GM18519 (cell line): ENCODE measurements at regions not wholly inside any gene's neighbourhood (a gene's known extent, or its start where the extent isn't known, plus 50 kb on each side); places are given as distances from the start of the nearest gene placed in this dataset.
"Not testable (repeated sequence)": the region's sequence is repeated elsewhere in the genome, so short reads cannot be mapped to it uniquely, and the experiment has no call there.

Source experiments
- ATAC-seq: cut with Tn5 transposase; IDR thresholded peaks from one replicate; pipeline ENCODE4 v1.9.1; 2021; ENCODE audit warnings: mild to moderate bottlenecking, moderate library complexity; ENCODE audit not compliant: unreplicated experiment, low FRiP score

DNA sequence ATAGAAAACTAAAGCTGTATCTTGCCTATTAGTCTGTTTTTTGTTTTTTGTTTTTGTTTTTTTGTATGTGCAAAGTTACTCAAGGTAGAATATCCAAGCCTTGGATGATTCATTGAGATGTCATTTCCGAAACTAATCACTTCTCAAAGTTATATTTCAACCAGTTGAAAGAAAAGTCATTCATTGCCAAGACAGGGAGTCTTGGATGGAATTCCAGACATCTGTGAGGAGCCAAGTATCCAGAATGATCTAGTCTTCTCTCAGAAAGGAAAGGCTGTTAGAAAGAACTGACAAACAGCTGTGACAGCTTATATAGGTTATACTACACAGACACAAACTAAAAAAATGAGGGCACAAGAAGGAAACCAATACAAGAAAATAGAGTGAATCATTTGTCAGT is 141.1 kb upstream of the NDST3 start:
- no peak for ATAC-seq

GRCh38 chr4:117898496-117898895 is 135.8 kb upstream of the NDST3 start:
- ATAC-seq: no peak

- no peak for ATAC-seq
Observed at GRCh38 chr4:117900832-117901231, 133.5 kb upstream of the NDST3 start.

GRCh38 chr4:117907646-117908045 is 126.6 kb upstream of the NDST3 start:
- no peak for ATAC-seq

GRCh38 chr4:117908306-117909207 is 125.7 kb upstream of the NDST3 start:
- ATAC-seq: no peak

DNA sequence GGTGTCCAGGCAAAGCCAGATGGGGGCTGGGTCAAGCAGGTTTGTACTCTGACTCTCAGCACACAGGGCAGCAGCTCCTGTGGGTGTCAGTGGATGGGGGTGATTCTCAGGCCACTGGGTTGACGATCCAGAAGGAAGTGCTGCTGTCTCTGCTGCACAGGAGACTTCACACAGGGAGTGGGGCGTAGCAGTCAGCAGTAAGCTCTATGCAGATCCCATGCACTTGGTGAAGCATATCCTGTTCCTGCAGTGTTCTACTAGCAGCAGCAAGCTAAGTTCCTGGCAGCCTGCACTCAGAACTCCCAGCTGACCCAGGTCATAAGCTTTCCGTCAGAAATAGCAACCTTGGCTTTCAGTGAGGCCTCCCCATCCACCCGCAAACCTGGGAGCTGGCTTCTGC is 117.6 kb upstream of the NDST3 start:
- no peak for ATAC-seq

DNA sequence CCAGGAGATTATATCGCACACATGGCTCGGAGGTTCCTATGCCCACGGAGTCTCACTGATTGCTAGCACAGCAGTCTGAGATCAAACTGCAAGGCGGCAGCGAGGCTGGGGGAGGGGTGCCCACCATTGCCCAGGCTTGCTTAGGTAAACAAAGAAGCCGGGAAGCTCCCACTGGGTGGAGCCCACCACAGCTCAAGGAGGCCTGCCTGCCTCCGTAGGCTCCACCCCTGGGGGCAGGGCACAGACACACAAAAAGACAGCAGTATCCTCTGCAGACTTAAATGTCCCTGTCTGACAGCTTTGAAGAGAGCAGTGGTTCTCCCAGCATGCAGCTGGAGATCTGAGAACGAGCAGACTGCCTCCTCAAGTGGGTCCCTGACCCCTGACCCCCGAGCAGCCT is 112.0 kb upstream of the NDST3 start:
- ATAC-seq: not testable (repeated sequence)

- not testable (repeated sequence) for ATAC-seq
Observed at GRCh38 chr4:117927823-117928222, 106.5 kb upstream of the NDST3 start.

DNA sequence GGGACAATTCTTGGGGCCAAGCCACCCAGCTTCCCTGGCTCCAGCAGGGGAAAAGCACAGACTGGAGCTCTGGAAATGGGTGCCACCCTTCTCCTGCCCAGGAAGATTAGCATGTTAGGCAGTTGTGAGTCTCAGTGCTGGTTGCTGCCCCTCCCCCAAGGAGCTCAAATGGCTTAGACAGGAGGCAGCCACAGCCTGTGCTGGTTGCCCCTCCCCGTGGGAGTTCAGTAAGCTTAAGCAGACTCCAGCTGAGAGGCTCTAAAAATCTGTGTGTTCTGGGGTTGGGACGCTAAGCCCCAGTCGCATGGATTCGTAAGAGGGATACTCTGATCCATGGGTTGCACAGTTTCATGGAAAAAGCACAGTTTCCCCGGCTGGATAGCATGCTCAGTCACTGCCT is 92.7 kb upstream of the NDST3 start:
- ATAC-seq: no peak

DNA sequence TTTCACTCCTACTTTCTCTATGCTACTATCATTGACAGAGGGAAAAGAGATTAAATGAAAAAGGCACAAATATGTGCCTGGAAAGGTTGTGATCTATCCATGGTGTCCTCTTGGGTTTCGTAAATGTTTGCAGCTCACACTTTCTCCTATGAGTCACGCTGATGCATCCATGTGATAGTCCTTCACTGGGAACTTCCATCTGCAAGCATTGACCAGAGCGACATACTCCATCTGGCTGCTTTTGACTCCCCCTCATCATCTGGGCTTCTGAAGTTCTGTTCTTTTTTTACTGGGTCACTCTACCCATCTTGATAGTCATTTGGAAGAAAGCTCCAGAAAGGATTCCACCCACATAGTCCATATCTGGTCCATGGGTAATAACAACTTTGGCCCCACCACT is 84.7 kb upstream of the NDST3 start:
- ATAC-seq: no peak

DNA sequence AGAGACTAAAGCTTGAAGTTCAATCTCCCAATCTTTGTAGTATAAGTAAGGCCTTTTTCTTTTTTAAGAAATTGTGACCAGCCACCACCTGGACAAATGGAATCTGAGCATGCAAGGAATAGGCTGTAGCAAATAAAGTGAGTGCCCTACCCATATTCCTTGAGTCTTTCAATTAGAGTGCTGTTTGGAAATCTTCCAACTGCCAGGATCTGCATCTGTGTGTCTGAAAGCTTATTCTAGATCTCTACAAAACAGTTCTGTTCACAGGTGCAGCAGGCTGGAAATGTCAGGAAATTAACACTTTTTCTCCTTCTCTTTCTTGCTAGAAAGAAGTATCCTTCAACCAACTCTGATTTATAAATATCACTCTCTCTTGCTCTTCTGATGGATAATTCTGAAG is 76.7 kb upstream of the NDST3 start:
- no peak for ATAC-seq

GRCh38 chr4:117965622-117966021 is 68.7 kb upstream of the NDST3 start:
- ATAC-seq: no peak

- ATAC-seq: no peak
Observed at GRCh38 chr4:117968606-117969005, 65.7 kb upstream of the NDST3 start.

- ATAC-seq: no peak
Observed at GRCh38 chr4:117971403-117971802, 62.9 kb upstream of the NDST3 start.

GRCh38 chr4:117983541-117984365 is 50.5 kb upstream of the NDST3 start:
- ATAC-seq: no peak

DNA sequence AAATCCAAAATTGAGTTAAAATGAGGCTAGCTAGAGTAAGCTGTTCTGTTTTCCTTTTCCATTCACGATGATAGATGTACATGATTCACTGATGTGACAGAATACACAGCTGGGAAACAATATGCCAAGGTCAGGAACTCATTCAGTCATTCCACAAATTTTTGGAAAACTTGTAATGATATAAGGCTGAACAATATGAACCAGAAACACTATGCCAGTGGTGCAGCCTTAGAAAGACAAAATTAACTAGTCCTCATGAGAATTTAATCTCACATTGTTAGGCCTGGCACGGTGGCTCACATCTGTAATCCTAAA is 50.0 kb upstream of the NDST3 start:
- ATAC-seq: no peak
